ENCODE measurements at regions not wholly inside any gene's neighbourhood (a gene's known extent, or its start where the extent isn't known, plus 50 kb on each side); places are given as distances from the start of the nearest gene placed in this dataset.

GRCh38 chr16:73878611-73879010 lies 418.0 kb upstream of the PSMD7 start:
- no peak for DNase-seq

- no peak for DNase-seq
These were observed 419.5 kb upstream of the PSMD7 start for GRCh38 chr16:73877150-73877549.

- no peak for DNase-seq
These were observed 420.5 kb upstream of the PSMD7 start for GRCh38 chr16:73875996-73876690.

GRCh38 chr16:73874324-73874723 lies 422.3 kb upstream of the PSMD7 start:
- no peak for DNase-seq

- DNase-seq: no peak
These were observed 423.0 kb upstream of the PSMD7 start for GRCh38 chr16:73873643-73874042.

GRCh38 chr16:73872856-73873255 lies 423.8 kb upstream of the PSMD7 start:
- no peak for DNase-seq

GRCh38 chr16:73871088-73871733 lies 425.4 kb upstream of the PSMD7 start:
- no peak for DNase-seq

- DNase-seq: no peak
These were observed 427.5 kb upstream of the PSMD7 start for GRCh38 chr16:73869126-73869525.

- no peak for DNase-seq
These were observed 431.7 kb upstream of the PSMD7 start for GRCh38 chr16:73864868-73865267.

- no peak for DNase-seq
These were observed 438.3 kb upstream of the PSMD7 start for GRCh38 chr16:73858326-73858725.

- DNase-seq: no peak
These were observed 442.6 kb upstream of the PSMD7 start for GRCh38 chr16:73853968-73854367.

- no peak for DNase-seq
These were observed 444.1 kb upstream of the PSMD7 start for GRCh38 chr16:73852561-73852960.

GRCh38 chr16:73848993-73849392 lies 447.6 kb upstream of the PSMD7 start:
- DNase-seq: no peak

GRCh38 chr16:73847090-73847489 lies 449.5 kb upstream of the PSMD7 start:
- DNase-seq: no peak

GRCh38 chr16:73846356-73846755 lies 450.3 kb upstream of the PSMD7 start:
- DNase-seq: no peak

GRCh38 chr16:73846007-73846330 lies 450.6 kb upstream of the PSMD7 start:
- DNase-seq: no peak

- no peak for DNase-seq
These were observed 451.2 kb upstream of the PSMD7 start for GRCh38 chr16:73845238-73846006.

- DNase-seq: no peak
These were observed 455.9 kb upstream of the PSMD7 start for GRCh38 chr16:73840728-73841127.

GRCh38 chr16:73831220-73831619 lies 465.4 kb upstream of the PSMD7 start:
- no peak for DNase-seq

- DNase-seq: no peak
These were observed 473.3 kb upstream of the PSMD7 start for GRCh38 chr16:73823205-73823849.

GRCh38 chr16:73817526-73818324 lies 478.9 kb upstream of the PSMD7 start:
- no peak for DNase-seq

GRCh38 chr16:73813527-73813926 lies 483.1 kb upstream of the PSMD7 start:
- no peak for DNase-seq

- no peak for DNase-seq
These were observed 492.2 kb upstream of the PSMD7 start for GRCh38 chr16:73804456-73804855.
